B cell (primary cell): ENCODE measurements at regions not wholly inside any gene's neighbourhood (a gene's known extent, or its start where the extent isn't known, plus 50 kb on each side); places are given as distances from the start of the nearest gene placed in this dataset.

Experiments used
- ATAC-seq: fragments of 200-7000 bp; cut with Tn5 transposase; one replicate; pipeline ENCODE4 v1.10.0; 2021; ENCODE audit warnings: low read depth, mild to moderate bottlenecking, moderate number of reproducible peaks, moderate library complexity
- CTCF ChIA-PET: fragments of 350-600 bp; sonication (Branson Sonifier 250); formaldehyde crosslinking; loops from one replicate; lab custom pipeline; 2021; ENCODE audit warnings: antibody characterized with exemption, inconsistent platforms; lab: Charles Lee
- POLR2A ChIA-PET: fragments of 350-600 bp; sonication (Branson Sonifier 250); formaldehyde crosslinking; loops from one replicate; lab custom pipeline; 2021; ENCODE audit warnings: antibody characterized with exemption; lab: Charles Lee
- DNase-seq: peaks from one replicate; pipeline ENCODE4 v3.0.0; 2013
- H2AFZ ChIP-seq: 2 replicates; pipeline ENCODE4 v1.6.1; 2012; ENCODE audit warnings: mild to moderate bottlenecking, low read depth, low read length; ENCODE audit not compliant: insufficient read depth, poor library complexity, severe bottlenecking
- H3K27ac ChIP-seq, 2 donors: 1 replicate in 1 of 2; 2 replicates in 1 of 2; pipeline ENCODE4 v1.5.1; 2012 to 2013; ENCODE audit warnings: low read length in 2 of 2, mild to moderate bottlenecking in 2 of 2, moderate library complexity in 1 of 2
- H3K27me3 ChIP-seq, 4 experiments: fragments of 200-600 bp in 1 of 4; sonication (generic) in 1 of 4; replicated peaks in 1 of 4; 1 replicate in 2 of 4; 2 replicates in 2 of 4; pipeline versions ENCODE4 v1.6.1 to v1.7.0; 2013 to 2016; ENCODE audit warnings: low read length in 3 of 4, mild to moderate bottlenecking in 2 of 4, mixed read lengths in 1 of 4, moderate library complexity in 1 of 4; ENCODE audit not compliant: insufficient read depth in 4 of 4, control insufficient read depth in 3 of 4; ENCODE audit errors: control extremely low read depth in 1 of 4
- H3K36me3 ChIP-seq, 2 experiments: replicated peaks in 1 of 2; 1 replicate in 1 of 2; 2 replicates in 1 of 2; pipeline versions ENCODE4 v1.6.1 to v1.7.1; 2013; ENCODE audit warnings: low read length in 1 of 2; ENCODE audit not compliant: insufficient read depth in 2 of 2, control insufficient read depth in 1 of 2; ENCODE audit errors: control extremely low read depth in 1 of 2, extremely low read depth in 1 of 2
- H3K4me1 ChIP-seq, 2 donors: fragments of 200-600 bp in 1 of 2; sonication (generic) in 1 of 2; 1 replicate in 1 of 2; 2 replicates in 1 of 2; pipeline versions ENCODE4 v1.5.1 to v1.6.1; 2013 to 2017; ENCODE audit warnings: low read length in 2 of 2; ENCODE audit not compliant: control insufficient read depth in 2 of 2, insufficient read depth in 2 of 2
- H3K4me2 ChIP-seq: replicated peaks from 2 replicates; pipeline ENCODE3; 2012; ENCODE audit warnings: mild to moderate bottlenecking, low read depth, low read length; ENCODE audit not compliant: poor library complexity, severe bottlenecking
- H3K4me3 ChIP-seq, 5 experiments: fragments of 200-600 bp in 1 of 5; sonication (generic) in 1 of 5; 1 replicate in 3 of 5; 2 replicates in 2 of 5; pipeline versions ENCODE4 v1.5.1 to v1.7.0; 2011 to 2016; ENCODE audit warnings: low read length in 4 of 5, mild to moderate bottlenecking in 4 of 5, low read depth in 2 of 5, control low read depth in 1 of 5, moderate library complexity in 1 of 5; ENCODE audit not compliant: insufficient read depth in 1 of 5; ENCODE audit errors: control extremely low read depth in 1 of 5, extremely low read depth in 1 of 5
- H3K79me2 ChIP-seq: fragments of 200-600 bp; sonication (generic); one replicate; pipeline ENCODE4 v1.6.0; 2016; ENCODE audit warnings: low read length; ENCODE audit not compliant: control insufficient read depth, insufficient read depth
- H3K9ac ChIP-seq: fragments of 200-600 bp; sonication (generic); 2 replicates; pipeline ENCODE4 v1.6.1; 2017; ENCODE audit warnings: mild to moderate bottlenecking, low read length, moderate library complexity
- H3K9me3 ChIP-seq, 3 donors: one replicate each; pipeline versions ENCODE4 v1.6.1 to v1.7.1; 2013; ENCODE audit warnings: low read length in 2 of 3; ENCODE audit not compliant: control insufficient read depth in 2 of 3, insufficient read depth in 1 of 3; ENCODE audit errors: control extremely low read depth in 1 of 3
- H4K20me1 ChIP-seq: 2 replicates; pipeline ENCODE4 v1.6.0; 2012; ENCODE audit warnings: mild to moderate bottlenecking, low read length; ENCODE audit not compliant: insufficient read depth, control insufficient read depth, poor library complexity, severe bottlenecking
- H3K27ac Mint-ChIP-seq: one replicate; pipeline ENCODE4 v1.8.0; 2021; ENCODE audit warnings: mixed read lengths
- H3K27me3 Mint-ChIP-seq: one replicate; pipeline ENCODE4 v1.8.0; 2021; ENCODE audit warnings: mixed read lengths
- H3K4me1 Mint-ChIP-seq: one replicate; pipeline ENCODE4 v1.8.0; 2021; ENCODE audit warnings: mixed read lengths
- H3K4me3 Mint-ChIP-seq: one replicate; pipeline ENCODE4 v1.8.0; 2021; ENCODE audit warnings: mixed read lengths
- H3K9me3 Mint-ChIP-seq: one replicate; pipeline ENCODE4 v1.8.0; 2022; ENCODE audit warnings: mixed read lengths; ENCODE audit not compliant: insufficient read depth
- EZH2 ChIP-seq: IDR thresholded peaks from 2 replicates; pipeline ENCODE4 v1.6.1; 2012; ENCODE audit warnings: borderline replicate concordance, low read depth, mild to moderate bottlenecking, moderate library complexity, low read length; ENCODE audit not compliant: insufficient read depth, poor library complexity, severe bottlenecking
- WGBS: methylation state at CpG from one replicate; pipeline ENCODE4 v1.1.5; 2013; ENCODE audit warnings: missing lambda C conversion rate; ENCODE audit not compliant: insufficient coverage; 5-methylcytosine and 5-hydroxymethylcytosine counted together
- intact Hi-C: fragments of 100-400 bp; cut with micrococcal nuclease; formaldehyde crosslinking; loops from one replicate; pipeline ENCODE4 v1.10.0; 2022
- TF ChIP-seq, protein P1 (sequence below): fragments of 200-600 bp; IDR thresholded peaks from one replicate; pipeline ENCODE4 v1.8.0; 2022; ENCODE audit warnings: antibody characterized with exemption, mild to moderate bottlenecking

DNA sequence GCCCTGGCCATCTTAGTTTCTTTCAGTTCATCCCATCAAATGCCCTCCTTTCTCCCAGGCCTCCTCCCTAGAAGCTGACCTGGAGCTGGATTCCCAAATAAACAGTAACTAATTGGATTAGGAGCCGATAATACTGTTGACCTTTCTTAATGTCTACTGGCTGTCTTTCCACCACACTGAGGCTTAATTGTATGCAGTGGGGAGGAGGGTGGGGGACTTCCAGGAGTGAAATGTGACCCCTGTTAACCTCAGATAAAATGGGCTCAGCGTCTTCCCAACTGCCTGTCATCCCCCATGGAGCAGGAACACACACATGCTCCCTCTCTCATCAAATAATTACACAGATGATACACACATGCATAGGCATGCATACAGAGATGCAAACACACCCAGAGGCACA is 53.7 kb upstream of the LBX1 start:
- DNase-seq (no peak), ATAC-seq (no peak)
- H3K4me2 ChIP-seq: no peak overlapping the region
- Mint-ChIP-seq H3K9me3 (no peaks in the 10 kb centered on the region), H3K27ac (no peak overlapping the region), H3K4me1 (peaks cover 18% of the 10 kb centered on the region), H3K27me3 (peaks cover 61% of the 10 kb centered on the region), H3K4me3 (no peak overlapping the region)
- TF ChIP-seq, protein P1, sequence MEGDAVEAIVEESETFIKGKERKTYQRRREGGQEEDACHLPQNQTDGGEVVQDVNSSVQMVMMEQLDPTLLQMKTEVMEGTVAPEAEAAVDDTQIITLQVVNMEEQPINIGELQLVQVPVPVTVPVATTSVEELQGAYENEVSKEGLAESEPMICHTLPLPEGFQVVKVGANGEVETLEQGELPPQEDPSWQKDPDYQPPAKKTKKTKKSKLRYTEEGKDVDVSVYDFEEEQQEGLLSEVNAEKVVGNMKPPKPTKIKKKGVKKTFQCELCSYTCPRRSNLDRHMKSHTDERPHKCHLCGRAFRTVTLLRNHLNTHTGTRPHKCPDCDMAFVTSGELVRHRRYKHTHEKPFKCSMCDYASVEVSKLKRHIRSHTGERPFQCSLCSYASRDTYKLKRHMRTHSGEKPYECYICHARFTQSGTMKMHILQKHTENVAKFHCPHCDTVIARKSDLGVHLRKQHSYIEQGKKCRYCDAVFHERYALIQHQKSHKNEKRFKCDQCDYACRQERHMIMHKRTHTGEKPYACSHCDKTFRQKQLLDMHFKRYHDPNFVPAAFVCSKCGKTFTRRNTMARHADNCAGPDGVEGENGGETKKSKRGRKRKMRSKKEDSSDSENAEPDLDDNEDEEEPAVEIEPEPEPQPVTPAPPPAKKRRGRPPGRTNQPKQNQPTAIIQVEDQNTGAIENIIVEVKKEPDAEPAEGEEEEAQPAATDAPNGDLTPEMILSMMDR: no peak
- TF ChIP-seq EZH2: no peak
- H3K36me3 ChIP-seq: no peaks in the 10 kb centered on the region
- H3K79me2 ChIP-seq: no peaks in the 10 kb centered on the region
- H3K4me1 ChIP-seq: peaks cover 5 to 20% of the 10 kb centered on the region in 2 donors
- ChIA-PET CTCF (interaction anchor here (0.8 kb wide), 1 partner anchor 9 kb away, joined by 3 read pairs; no protein-coding TSS in a partner anchor), POLR2A (no interaction called here)
- peaks cover 0 to 6% (median 0%) of the 10 kb centered on the region in 3 donors for H3K9me3 ChIP-seq
- peaks cover 0 to 57% (median 32%) of the 10 kb centered on the region in 4 experiments for H3K27me3 ChIP-seq
- intact Hi-C loops: no loop called here
- H4K20me1 ChIP-seq: no peaks in the 10 kb centered on the region
- WGBS: no CpG with 5 or more reads among the region's 2 CpGs
- no peak overlapping the region for H3K4me3 ChIP-seq
- no peak overlapping the region for H2AFZ ChIP-seq
- H3K9ac ChIP-seq: no peak overlapping the region
- no peak overlapping the region for H3K27ac ChIP-seq

DNA sequence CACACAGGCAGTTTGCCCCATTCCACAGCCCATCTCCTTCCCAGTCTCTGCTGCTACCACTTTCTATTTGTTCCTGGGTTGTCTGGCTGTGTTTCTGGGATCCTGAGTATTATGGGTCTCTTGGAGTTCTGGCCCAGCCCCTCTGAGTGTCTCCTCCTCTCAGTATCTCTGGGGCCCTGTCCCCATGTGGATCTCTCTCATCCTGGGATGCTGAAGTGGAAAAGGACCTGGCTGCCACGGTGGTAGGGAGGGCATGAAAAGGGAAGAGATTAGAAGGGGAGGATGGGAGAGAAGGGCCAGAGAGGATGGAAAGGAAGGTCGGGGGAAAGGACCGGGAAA is 54.5 kb upstream of the LBX1 start:
- Histone ChIP-seq H3K36me3 (no peaks in the 10 kb centered on the region), H3K9me3 (peaks cover 0 to 6% (median 0%) of the 10 kb centered on the region in 3 donors), H3K9ac (no peak overlapping the region), H4K20me1 (no peaks in the 10 kb centered on the region), H3K4me2 (peak overlapping the region; percentile 61), H3K27ac (no peak overlapping the region), H3K27me3 (peaks cover 0 to 65% (median 38%) of the 10 kb centered on the region in 4 experiments), H2AFZ (no peak overlapping the region), H3K79me2 (no peaks in the 10 kb centered on the region), H3K4me1 (peaks cover 5 to 20% of the 10 kb centered on the region in 2 donors), H3K4me3 (no peak overlapping the region)
- TF ChIP-seq, protein P1: no peak
- no peak for TF ChIP-seq EZH2
- Mint-ChIP-seq H3K4me3 (no peak overlapping the region), H3K27me3 (peaks cover 64% of the 10 kb centered on the region), H3K27ac (no peak overlapping the region), H3K4me1 (peaks cover 18% of the 10 kb centered on the region), H3K9me3 (no peaks in the 10 kb centered on the region)
- no peak for ATAC-seq
- POLR2A ChIA-PET: no interaction called here
- CTCF ChIA-PET: no interaction called here
- DNase-seq: no peak
- intact Hi-C loops: no loop called here
- WGBS: 10% methylated on average over 3 of the region's 3 CpGs
